ENCODE measurements at regions not wholly inside any gene's neighbourhood (a gene's known extent, or its start where the extent isn't known, plus 50 kb on each side); places are given as distances from the start of the nearest gene placed in this dataset.

DNA sequence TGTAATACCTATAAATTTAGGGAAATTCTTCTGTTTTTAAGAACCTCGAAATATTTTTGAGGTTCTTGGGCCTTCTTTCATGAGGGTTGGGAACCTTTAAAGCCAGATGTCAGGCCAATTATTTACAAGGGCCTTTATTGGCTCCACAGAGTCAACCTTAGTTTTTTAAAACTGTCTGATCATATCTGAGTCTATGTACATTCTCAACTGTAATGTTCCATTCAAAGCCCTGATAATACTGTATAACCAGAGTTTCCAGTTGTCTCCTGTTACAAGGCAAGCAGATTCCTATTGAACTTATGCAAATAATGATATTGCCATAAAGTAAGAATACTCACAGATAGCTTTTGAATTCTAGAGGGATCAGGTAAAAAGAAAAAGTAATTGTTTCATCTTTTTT lies 545.5 kb downstream of the EPM2A start:
- Histone ChIP-seq H3K4me2 (ENCODE audit: insufficient read depth, low read length) (no peak overlapping the region), H3K79me2 (ENCODE audit: insufficient read depth, low read length) (no peaks in the 10 kb centered on the region), H2AFZ (ENCODE audit: low read length) (no peak overlapping the region), H3K27me3 (ENCODE audit: insufficient read depth, low read length) (no peaks in the 10 kb centered on the region), H3K27ac (ENCODE audit: low read depth, low read length) (no peak overlapping the region), H3K4me3 (ENCODE audit: insufficient read depth, low read length) (no peak overlapping the region), H3K36me3 (ENCODE audit: insufficient read depth, low read length) (no peaks in the 10 kb centered on the region), H3K9me3 (ENCODE audit: low read depth, low read length) (no peaks in the 10 kb centered on the region), H4K20me1 (ENCODE audit: insufficient read depth, low read length) (no peaks in the 10 kb centered on the region), H3K4me1 (ENCODE audit: insufficient read depth, low read length) (no peaks in the 10 kb centered on the region)
- TF ChIP-seq, protein P1, sequence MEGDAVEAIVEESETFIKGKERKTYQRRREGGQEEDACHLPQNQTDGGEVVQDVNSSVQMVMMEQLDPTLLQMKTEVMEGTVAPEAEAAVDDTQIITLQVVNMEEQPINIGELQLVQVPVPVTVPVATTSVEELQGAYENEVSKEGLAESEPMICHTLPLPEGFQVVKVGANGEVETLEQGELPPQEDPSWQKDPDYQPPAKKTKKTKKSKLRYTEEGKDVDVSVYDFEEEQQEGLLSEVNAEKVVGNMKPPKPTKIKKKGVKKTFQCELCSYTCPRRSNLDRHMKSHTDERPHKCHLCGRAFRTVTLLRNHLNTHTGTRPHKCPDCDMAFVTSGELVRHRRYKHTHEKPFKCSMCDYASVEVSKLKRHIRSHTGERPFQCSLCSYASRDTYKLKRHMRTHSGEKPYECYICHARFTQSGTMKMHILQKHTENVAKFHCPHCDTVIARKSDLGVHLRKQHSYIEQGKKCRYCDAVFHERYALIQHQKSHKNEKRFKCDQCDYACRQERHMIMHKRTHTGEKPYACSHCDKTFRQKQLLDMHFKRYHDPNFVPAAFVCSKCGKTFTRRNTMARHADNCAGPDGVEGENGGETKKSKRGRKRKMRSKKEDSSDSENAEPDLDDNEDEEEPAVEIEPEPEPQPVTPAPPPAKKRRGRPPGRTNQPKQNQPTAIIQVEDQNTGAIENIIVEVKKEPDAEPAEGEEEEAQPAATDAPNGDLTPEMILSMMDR (IDR thresholded peaks at IDR 0.05; ENCODE audit: extremely low read depth, low read depth, low read length), result no peak
- DNase-seq (ENCODE audit: insufficient read length, low spot score, missing footprints), result no peak

DNA sequence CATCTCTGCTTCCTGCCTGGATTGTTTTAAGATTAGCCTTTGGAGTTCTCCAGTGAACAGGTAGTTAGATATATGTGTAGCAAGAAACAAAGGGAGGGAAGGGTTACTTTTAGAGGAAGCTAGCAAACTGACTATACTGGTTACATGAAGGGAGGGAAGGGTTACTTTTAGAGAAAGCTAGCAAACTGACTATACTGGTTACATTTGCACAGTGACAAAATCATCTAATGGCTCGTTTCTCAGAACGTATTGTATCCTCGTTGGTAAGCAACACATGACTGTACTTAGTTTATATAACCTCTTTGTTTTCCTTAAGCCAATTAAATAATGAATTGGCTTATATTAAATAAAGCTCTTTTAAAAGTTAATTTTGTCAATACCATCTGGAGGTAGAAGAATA lies 540.9 kb downstream of the EPM2A start:
- Histone ChIP-seq H3K4me1 (ENCODE audit: insufficient read depth, low read length) (no peaks in the 10 kb centered on the region), H3K79me2 (ENCODE audit: insufficient read depth, low read length) (no peaks in the 10 kb centered on the region), H2AFZ (ENCODE audit: low read length) (peak overlapping the region; percentile 5)

DNA sequence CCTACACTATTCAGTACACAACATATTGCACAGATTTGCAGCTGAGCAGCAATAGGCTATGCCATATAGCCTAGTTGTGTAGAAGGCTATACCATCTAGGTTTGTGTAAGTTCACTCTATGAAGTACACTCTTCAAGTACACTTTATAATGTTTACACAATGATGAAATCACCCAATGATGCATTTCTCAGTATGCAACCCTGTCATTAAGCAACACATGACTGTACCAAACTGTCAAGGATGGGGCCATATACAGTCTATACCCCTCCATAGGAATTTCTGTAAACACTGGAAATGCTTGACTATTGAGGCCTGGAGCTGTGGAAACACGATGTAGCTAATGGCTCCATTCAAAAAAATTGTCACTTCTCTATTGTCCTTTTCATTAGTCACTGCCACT lies 535.4 kb downstream of the EPM2A start:
- Histone ChIP-seq H4K20me1 (ENCODE audit: insufficient read depth, low read length) (no peaks in the 10 kb centered on the region), H2AFZ (ENCODE audit: low read length) (no peak overlapping the region), H3K27ac (ENCODE audit: low read depth, low read length) (no peak overlapping the region), H3K4me2 (ENCODE audit: insufficient read depth, low read length) (no peak overlapping the region), H3K4me3 (ENCODE audit: insufficient read depth, low read length) (no peak overlapping the region), H3K79me2 (ENCODE audit: insufficient read depth, low read length) (no peaks in the 10 kb centered on the region), H3K9me3 (ENCODE audit: low read depth, low read length) (no peaks in the 10 kb centered on the region), H3K36me3 (ENCODE audit: insufficient read depth, low read length) (no peaks in the 10 kb centered on the region), H3K4me1 (ENCODE audit: insufficient read depth, low read length) (no peaks in the 10 kb centered on the region), H3K27me3 (ENCODE audit: insufficient read depth, low read length) (no peaks in the 10 kb centered on the region)
- TF ChIP-seq, protein P1 (IDR thresholded peaks at IDR 0.05; ENCODE audit: extremely low read depth, low read depth, low read length), result no peak
- no peak for DNase-seq (ENCODE audit: insufficient read length, low spot score, missing footprints)

More for the DNA sequence above, 540.9 kb downstream of the EPM2A start:
- TF ChIP-seq, protein P1 (IDR thresholded peaks at IDR 0.05; ENCODE audit: extremely low read depth, low read depth, low read length), result no peak
- H3K27ac ChIP-seq (ENCODE audit: low read depth, low read length), result no peak overlapping the region
- H3K27me3 ChIP-seq (ENCODE audit: insufficient read depth, low read length), result no peaks in the 10 kb centered on the region
- no peaks in the 10 kb centered on the region for H4K20me1 ChIP-seq (ENCODE audit: insufficient read depth, low read length)
- no peaks in the 10 kb centered on the region for H3K36me3 ChIP-seq (ENCODE audit: insufficient read depth, low read length)
- H3K4me3 ChIP-seq (ENCODE audit: insufficient read depth, low read length), result no peak overlapping the region
- no peaks in the 10 kb centered on the region for H3K9me3 ChIP-seq (ENCODE audit: low read depth, low read length)
- H3K4me2 ChIP-seq (ENCODE audit: insufficient read depth, low read length), result no peak overlapping the region
- no peak for DNase-seq (ENCODE audit: insufficient read length, low spot score, missing footprints)

DNA sequence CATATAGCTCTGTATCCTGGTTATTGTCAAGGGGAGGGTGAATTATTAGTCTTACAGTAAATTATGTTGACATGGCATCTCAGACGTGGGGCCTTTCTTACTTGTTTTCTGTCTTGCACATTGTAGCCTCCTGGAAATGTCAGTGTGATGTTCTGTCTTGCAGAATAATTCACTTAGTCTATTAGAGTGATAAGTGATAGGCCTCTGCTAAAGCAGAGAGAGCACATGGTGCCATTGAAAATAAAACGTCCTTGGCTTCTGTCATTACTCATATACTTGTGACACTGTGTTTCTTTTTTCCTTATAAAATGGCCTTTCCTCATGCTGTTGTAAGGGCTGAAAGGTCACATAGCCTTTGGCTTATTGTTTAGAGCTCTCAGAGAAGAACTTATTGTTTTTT lies 531.0 kb downstream of the EPM2A start:
- no peaks in the 10 kb centered on the region for H3K36me3 ChIP-seq (ENCODE audit: insufficient read depth, low read length)
- H3K79me2 ChIP-seq (ENCODE audit: insufficient read depth, low read length), result no peaks in the 10 kb centered on the region
- H4K20me1 ChIP-seq (ENCODE audit: insufficient read depth, low read length), result no peaks in the 10 kb centered on the region
- no peak overlapping the region for H2AFZ ChIP-seq (ENCODE audit: low read length)
- TF ChIP-seq, protein P1 (IDR thresholded peaks at IDR 0.05; ENCODE audit: extremely low read depth, low read depth, low read length), result no peak
- H3K4me3 ChIP-seq (ENCODE audit: insufficient read depth, low read length), result no peak overlapping the region
- no peaks in the 10 kb centered on the region for H3K27me3 ChIP-seq (ENCODE audit: insufficient read depth, low read length)
- H3K4me2 ChIP-seq (ENCODE audit: insufficient read depth, low read length), result no peak overlapping the region
- no peaks in the 10 kb centered on the region for H3K9me3 ChIP-seq (ENCODE audit: low read depth, low read length)
- DNase-seq (ENCODE audit: insufficient read length, low spot score, missing footprints), result no peak
- H3K4me1 ChIP-seq (ENCODE audit: insufficient read depth, low read length), result peaks cover 14% of the 10 kb centered on the region
- H3K27ac ChIP-seq (ENCODE audit: low read depth, low read length), result no peak overlapping the region

Data from osteoblast (primary cell).